Activated CD4-positive, alpha-beta T cell treated with anti-CD3 and anti-CD28 coated beads, Interleukin-2, amount 50 U/mL, for 48 hours (primary cell): ENCODE measurements at regions not wholly inside any gene's neighbourhood (a gene's known extent, or its start where the extent isn't known, plus 50 kb on each side); places are given as distances from the start of the nearest gene placed in this dataset.
"Not testable (repeated sequence)": the region's sequence is repeated elsewhere in the genome, so short reads cannot be mapped to it uniquely, and the experiment has no call there.

Source experiments
- DNase-seq, 2 experiments: peaks; one replicate each; pipeline ENCODE4 v3.0.0-alpha.2; 2020

- DNase-seq = peak in 1 of 2 experiments; percentile 8
Observed at GRCh38 chr9:71587576-71588362, 180.5 kb downstream of the CEMIP2 start.

GRCh38 chr9:71583792-71584191 is 184.5 kb downstream of the CEMIP2 start:
- DNase-seq = no peak

DNA sequence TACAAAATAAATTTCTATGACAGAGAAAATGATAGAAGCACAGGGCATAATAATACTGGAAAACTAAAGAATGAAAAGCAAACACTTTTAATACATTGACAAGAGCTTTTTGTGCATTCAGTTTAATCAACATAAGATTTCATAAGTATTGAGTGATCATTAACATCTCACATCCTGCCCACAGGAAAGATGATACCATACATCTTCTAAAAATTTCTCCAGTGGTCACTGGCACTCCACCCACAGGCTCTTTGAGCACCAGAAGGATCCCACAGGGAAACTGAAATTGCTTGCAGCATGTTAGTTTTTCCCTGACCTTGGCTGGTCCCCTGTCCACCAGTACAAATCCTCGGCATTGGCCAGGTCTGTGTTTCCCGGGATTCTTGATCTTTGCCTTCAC is 186.0 kb downstream of the CEMIP2 start:
- no peak for DNase-seq

DNA sequence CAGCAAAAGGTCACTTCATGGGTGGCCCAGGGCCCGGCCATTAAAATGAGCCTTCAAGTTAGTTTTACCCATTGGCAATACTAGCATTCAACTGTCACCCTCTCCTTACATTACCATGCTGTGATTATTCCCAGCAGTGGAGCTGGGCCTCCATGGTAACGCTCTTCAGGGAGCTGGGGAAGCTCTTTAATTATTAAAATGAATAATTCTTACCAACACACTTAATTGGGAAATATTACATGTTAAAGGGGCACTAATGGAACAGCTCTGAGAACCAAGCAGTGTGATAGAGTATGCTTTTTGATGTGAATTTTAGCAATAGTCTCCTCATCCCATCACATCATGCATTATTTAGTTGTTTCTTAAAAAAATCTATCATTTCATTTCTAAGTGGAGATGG is 187.2 kb downstream of the CEMIP2 start:
- no peak for DNase-seq

DNA sequence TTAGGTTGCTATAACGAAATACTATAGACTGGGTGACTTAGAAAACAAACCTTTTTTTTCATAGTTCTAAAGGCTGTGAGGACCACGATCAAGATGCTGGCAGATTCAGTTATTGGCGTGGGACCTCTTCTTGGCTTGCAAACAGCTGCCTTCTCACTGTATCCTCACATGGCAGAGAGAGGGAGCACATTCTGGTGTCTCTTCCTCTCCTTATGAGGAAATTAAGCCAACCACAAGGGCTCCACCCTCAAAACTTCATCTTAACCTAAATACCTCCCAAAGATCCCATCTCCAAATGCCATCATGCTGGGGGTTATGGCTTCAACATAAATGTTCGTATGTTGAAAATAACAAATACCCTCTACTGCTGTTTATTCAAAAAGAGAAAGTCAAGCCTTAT is 197.1 kb downstream of the CEMIP2 start:
- DNase-seq = no peak

- DNase-seq = no peak
Observed at GRCh38 chr9:71567890-71568289, 200.4 kb downstream of the CEMIP2 start.

DNA sequence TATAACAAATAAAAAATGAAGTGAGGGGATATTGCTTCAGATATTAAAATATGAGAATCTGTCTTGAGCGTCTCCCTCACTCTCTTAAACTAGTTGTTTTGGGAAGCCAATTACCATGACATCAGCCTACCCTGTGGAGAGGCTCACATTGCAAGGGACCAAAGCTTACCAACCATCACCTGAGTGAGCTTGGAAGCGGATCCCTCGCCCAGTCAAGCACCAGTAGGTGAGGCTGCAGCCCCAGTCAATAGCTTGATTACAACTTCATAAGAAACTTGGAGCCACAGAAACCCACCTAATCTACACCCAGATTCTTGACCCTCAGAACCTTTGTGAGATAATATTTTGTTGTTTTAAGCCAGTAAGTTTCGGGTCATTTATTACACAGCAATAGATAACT is 206.2 kb downstream of the CEMIP2 start:
- DNase-seq = no peak

GRCh38 chr9:71557310-71557709 is 211.0 kb downstream of the CEMIP2 start:
- no peak for DNase-seq

- DNase-seq = no peak
Observed at GRCh38 chr9:71552480-71552879, 215.8 kb downstream of the CEMIP2 start.

DNA sequence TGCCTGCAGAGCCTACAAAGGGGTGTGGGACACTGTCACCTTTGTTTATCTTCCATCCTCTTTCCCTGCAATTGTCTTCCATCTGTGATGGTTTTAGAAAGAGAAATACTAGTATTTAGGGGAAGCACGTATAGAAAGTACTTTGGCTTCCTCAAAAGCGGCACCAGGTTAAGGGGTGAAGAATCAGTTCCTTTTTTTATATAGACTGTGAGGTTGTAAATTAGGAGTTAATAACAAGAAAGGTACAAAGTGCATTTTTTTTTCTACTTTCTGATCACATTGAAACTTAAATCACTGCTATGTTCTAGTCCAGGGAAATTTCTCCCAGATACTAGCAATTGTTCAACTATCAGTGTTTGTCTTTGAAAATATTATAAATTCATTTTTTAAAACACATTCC is 219.3 kb downstream of the CEMIP2 start:
- DNase-seq = no peak

DNA sequence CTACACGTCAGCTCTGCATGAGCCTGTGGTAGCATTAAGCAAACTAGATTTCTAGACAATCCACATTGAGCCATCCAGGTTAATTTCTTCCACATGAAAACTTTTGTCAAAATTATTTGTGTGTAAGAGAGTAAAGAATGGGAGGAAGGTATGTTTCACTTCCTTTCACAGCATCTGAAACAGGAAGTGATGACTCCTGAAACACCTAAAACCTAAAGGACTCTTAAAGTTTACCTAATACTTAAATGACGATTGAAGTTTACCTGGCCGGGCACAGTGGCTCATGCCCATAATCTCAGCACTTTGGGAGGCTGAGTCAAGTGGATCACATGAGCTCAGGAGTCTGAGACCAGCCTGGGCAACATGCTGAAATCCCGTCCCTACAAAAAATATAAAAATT is 223.8 kb downstream of the CEMIP2 start:
- DNase-seq = no peak

GRCh38 chr9:71541436-71541835 is 226.9 kb downstream of the CEMIP2 start:
- DNase-seq = no peak

- DNase-seq = no peak
Observed at GRCh38 chr9:71524996-71525580, 243.2 kb downstream of the CEMIP2 start.

DNA sequence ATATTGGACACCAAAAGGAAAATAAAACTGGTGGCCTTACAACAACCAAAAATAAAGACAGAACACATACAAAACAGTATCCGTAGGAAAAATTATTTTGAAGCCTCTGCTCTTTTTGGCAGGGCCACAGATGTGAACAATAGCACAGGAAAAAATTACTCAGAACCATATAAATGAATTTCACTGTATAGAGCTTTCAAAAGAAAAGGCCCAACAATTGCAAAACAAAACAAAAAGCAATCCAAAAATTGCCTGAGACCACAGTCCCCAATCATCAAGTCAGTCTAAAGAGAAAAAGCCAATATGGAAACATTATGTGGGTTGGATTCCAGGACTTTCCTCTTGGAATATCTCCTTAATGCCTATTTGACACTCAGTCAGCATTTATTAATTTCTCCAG is 243.8 kb downstream of the CEMIP2 start:
- no peak for DNase-seq

DNA sequence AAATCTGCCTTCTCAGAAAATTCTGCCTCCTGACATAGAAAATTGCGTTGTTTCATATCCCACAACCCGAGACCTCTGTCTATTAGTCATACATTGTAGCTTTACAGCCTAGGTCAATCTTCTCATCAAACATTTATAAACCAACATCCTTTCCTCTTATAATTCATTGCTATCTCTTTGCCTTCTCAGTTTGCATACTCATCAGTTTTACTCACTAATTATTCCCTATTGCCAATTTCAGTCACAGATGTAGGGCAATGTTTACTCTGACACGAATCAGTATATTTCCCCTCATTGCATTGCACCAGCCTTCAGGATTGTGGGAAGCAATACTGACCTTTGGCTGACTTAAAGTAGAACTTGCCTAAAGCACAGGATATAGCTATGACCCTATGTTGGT is 247.2 kb downstream of the CEMIP2 start:
- no peak for DNase-seq

DNA sequence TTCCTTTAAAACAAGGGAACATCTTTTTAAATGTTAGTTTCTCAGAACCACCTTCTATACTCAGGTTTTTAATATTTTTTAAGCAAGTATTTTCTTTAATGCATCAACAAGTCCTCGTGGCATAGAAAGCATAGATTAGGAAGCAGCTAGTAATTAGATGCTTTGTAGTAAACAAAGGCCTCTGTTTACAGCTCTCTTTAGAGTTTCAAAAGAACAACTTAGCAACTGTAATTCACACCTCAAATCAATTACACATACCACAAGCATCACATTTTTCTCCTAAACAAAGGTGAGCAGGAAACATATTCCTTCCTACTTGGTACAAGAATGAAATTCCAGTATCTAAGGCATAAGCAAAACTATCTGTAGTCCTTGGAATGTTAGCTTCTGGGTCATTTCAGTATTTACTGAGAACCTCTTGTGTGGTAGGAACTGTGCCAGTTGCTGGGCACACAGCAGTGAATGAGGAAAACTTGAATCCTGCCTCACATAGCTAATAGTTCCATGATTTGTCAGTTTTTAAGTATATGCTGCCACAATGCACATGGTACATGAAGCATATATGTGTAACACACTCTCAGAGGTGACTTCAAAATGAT is 249.1 kb downstream of the CEMIP2 start:
- DNase-seq = no peak

DNA sequence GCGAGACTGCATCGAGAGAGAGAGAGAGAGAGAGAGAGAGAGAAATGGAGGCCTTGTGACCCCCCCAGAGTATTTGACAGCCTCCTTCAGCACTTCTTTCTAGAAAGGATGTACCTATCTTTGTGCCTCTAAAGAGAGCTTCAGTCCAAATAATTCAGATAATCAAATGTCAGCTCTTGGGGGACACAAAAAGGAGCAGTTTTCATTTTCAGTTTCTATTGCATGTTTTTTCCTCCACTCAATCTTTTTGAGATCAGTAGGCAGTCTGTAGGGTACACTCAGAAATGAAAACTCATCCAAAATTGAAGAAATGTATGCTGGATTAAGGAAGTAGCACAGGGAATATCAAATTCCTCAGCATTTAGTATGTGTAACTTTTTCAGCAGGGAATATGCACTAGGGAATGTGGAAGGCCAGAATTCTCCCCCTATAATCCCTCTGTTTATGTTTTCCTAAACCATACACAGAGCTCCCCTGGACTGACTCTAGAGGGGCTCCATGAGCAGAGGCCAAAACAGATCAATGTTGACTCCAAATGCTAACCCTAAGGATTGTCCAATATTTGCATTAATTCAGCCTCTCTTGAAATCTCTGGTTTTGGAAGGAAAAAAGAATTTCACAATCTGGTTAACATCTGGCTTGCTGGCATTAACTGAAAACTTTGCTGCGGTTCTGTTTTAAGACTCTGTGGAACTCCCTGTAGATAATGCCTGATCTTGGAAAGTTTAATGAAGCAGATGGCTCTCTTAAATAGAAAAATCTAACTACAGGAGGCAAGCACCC is 250.1 kb downstream of the CEMIP2 start:
- DNase-seq = no peak

GRCh38 chr9:71515626-71516025 is 252.7 kb downstream of the CEMIP2 start:
- DNase-seq = no peak

- DNase-seq = no peak
Observed at GRCh38 chr9:71515107-71515506, 253.2 kb downstream of the CEMIP2 start.

GRCh38 chr9:71514344-71514975 is 253.9 kb downstream of the CEMIP2 start:
- DNase-seq = no peak

DNA sequence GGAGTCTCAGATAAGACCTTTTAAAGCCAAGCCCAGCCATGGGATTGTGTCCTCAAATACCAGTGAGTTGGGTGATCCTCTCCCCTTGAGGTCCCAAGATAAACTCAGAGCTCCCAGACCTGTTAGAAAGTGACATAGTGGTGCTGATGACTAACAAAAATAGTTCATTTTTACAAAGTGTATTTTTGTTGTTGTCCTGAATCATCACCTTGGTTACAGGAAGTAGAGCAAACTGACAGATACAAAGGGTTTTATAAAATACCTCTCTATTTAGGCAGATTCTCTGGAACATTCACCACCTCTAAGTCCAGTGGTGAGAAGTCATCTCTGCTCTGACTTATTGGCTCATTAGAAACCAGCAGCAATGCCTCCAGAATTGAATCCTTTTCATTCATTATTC is 259.3 kb downstream of the CEMIP2 start:
- DNase-seq = no peak

DNA sequence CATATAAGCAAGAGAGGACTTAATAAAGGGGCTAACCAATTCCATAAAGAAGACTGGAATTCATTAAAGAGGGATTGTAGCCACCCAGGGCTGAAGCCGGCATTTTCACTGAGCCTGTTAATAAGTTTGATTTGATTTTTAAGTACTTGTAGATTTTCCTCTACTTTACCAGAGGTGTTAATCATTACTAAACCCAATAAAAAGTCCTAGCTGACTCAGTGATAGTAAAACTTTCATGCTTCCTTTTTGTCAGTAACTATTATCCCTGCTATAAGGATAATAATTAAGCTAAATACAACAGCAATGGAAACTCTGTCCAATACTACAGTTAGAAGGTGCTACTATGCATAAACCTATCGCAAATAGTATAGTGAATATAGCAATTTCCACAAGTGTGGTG is 260.2 kb downstream of the CEMIP2 start:
- DNase-seq = not testable (repeated sequence)

DNA sequence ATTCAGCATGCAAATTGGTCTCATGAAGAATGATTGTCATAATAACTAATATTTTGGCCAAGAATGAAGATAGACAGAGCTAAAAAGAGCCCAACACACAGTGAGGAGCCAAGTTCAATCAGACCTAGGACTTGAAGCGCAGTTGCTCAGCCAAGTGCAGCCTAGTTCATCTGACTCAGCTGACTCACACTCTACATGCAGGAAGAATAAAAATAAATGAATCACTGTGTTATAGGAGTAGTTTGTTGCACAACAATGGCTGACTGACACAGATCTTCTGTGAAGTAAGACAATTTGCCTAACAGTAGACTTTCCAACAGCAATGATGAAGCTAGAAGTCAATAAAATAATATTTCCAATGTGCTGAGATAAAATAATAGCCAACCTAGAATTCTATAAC is 261.5 kb downstream of the CEMIP2 start:
- no peak for DNase-seq
